Astrocyte (in vitro differentiated cells and primary cell): ENCODE measurements at regions not wholly inside any gene's neighbourhood (a gene's known extent, or its start where the extent isn't known, plus 50 kb on each side); places are given as distances from the start of the nearest gene placed in this dataset.

Experiments
- DNase-seq: peaks from one replicate; pipeline ENCODE4 v3.0.0-alpha.2; 2010; ENCODE audit warnings: low read depth
- FAIRE-seq: peaks from 2 replicates; lab custom pipeline; 2011; peaks lifted over from hg19 to GRCh38; lab: Jason Lieb, UNC
- H2AFZ ChIP-seq: 2 replicates; pipeline ENCODE4 v1.6.0; 2012; ENCODE audit warnings: low read depth, low read length, inconsistent platforms
- H3K27ac ChIP-seq: 2 replicates; pipeline ENCODE4 v1.5.1; 2011; ENCODE audit warnings: low read depth, low read length, inconsistent platforms
- H3K27me3 ChIP-seq: 2 replicates; pipeline ENCODE4 v1.6.0; 2011; ENCODE audit warnings: low read length, inconsistent platforms; ENCODE audit not compliant: insufficient read depth
- H3K36me3 ChIP-seq: 2 replicates; pipeline ENCODE4 v1.5.1; 2011; ENCODE audit warnings: low read length, inconsistent platforms; ENCODE audit not compliant: insufficient read depth
- H3K4me1 ChIP-seq: 2 replicates; pipeline ENCODE4 v1.5.1; 2011; ENCODE audit warnings: low read length, inconsistent platforms; ENCODE audit not compliant: insufficient read depth
- H3K4me2 ChIP-seq: 2 replicates; pipeline ENCODE4 v1.6.0; 2012; ENCODE audit warnings: low read length, inconsistent platforms
- H3K4me3 ChIP-seq: 2 replicates; pipeline ENCODE4 v1.5.1; 2011; ENCODE audit warnings: low read depth, mild to moderate bottlenecking, low read length, inconsistent platforms; ENCODE audit not compliant: insufficient read depth
- H3K79me2 ChIP-seq: 2 replicates; pipeline ENCODE4 v1.6.0; 2012; ENCODE audit warnings: mild to moderate bottlenecking, low read length, inconsistent platforms; ENCODE audit not compliant: insufficient read depth
- H3K9ac ChIP-seq: 2 replicates; pipeline ENCODE4 v1.6.0; 2012; ENCODE audit warnings: mild to moderate bottlenecking, low read length, inconsistent platforms
- H3K9me3 ChIP-seq: 2 replicates; pipeline ENCODE4 v1.5.1; 2012; ENCODE audit warnings: low read depth, mild to moderate bottlenecking, low read length, inconsistent platforms; ENCODE audit not compliant: insufficient read depth
- H4K20me1 ChIP-seq: 2 replicates; pipeline ENCODE4 v1.6.0; 2012; ENCODE audit warnings: low read length, inconsistent platforms; ENCODE audit not compliant: insufficient read depth
- H3K27ac Mint-ChIP-seq: one replicate; pipeline ENCODE4 v1.8.0; 2021; ENCODE audit warnings: mild to moderate bottlenecking, mixed read lengths; ENCODE audit not compliant: unreplicated experiment
- H3K27me3 Mint-ChIP-seq: one replicate; pipeline ENCODE4 v1.8.0; 2021; ENCODE audit warnings: low read depth, mixed read lengths; ENCODE audit not compliant: unreplicated experiment
- H3K36me3 Mint-ChIP-seq: one replicate; pipeline ENCODE4 v1.8.0; 2021; ENCODE audit warnings: low read depth, mixed read lengths; ENCODE audit not compliant: unreplicated experiment
- H3K4me1 Mint-ChIP-seq: one replicate; pipeline ENCODE4 v1.8.0; 2021; ENCODE audit warnings: low read depth, mixed read lengths; ENCODE audit not compliant: unreplicated experiment
- H3K4me3 Mint-ChIP-seq: one replicate; pipeline ENCODE4 v1.8.0; 2021; ENCODE audit warnings: mild to moderate bottlenecking, moderate library complexity, mixed read lengths; ENCODE audit not compliant: unreplicated experiment
- H3K9me3 Mint-ChIP-seq: one replicate; pipeline ENCODE4 v1.8.0; 2021; ENCODE audit warnings: mild to moderate bottlenecking, mixed read lengths; ENCODE audit not compliant: unreplicated experiment
- EZH2 ChIP-seq: IDR thresholded peaks from 2 replicates; pipeline ENCODE4 v1.6.1; 2012; ENCODE audit warnings: mild to moderate bottlenecking, low read length, inconsistent platforms; ENCODE audit not compliant: insufficient read depth
- TF ChIP-seq, protein P1 (sequence below): IDR thresholded peaks from 2 replicates; pipeline ENCODE4 v1.5.1; 2011; ENCODE audit warnings: low read depth, mild to moderate bottlenecking, inconsistent platforms, low read length, moderate library complexity; ENCODE audit not compliant: insufficient read depth

DNA sequence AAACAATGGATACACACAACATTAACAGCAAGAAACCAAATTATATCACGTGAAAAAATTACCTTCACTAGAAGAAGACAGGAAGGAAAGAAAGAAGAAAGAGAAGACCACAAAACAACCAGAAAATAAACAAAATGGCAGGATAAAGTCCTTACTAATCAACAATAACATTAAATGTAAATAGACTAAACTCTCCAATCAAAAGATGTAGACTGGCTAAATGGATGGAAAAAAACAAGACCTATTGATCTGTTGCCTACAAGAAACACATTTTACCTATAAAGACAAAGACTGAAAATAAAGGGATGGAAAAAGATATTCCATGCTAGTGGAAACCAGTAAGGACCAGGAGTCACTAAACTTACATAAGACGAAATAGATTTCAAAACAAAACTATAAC, 167.0 kb upstream of the ZC3H15 start:
- Histone ChIP-seq H3K27me3 (no peaks in the 10 kb centered on the region), H3K9ac (no peak overlapping the region), H3K4me2 (no peak overlapping the region), H2AFZ (no peak overlapping the region), H3K36me3 (no peaks in the 10 kb centered on the region), H3K79me2 (no peaks in the 10 kb centered on the region), H4K20me1 (no peaks in the 10 kb centered on the region), H3K27ac (no peak overlapping the region), H3K9me3 (no peaks in the 10 kb centered on the region), H3K4me3 (no peak overlapping the region), H3K4me1 (no peaks in the 10 kb centered on the region)
- no peak for TF ChIP-seq EZH2
- TF ChIP-seq, protein P1, sequence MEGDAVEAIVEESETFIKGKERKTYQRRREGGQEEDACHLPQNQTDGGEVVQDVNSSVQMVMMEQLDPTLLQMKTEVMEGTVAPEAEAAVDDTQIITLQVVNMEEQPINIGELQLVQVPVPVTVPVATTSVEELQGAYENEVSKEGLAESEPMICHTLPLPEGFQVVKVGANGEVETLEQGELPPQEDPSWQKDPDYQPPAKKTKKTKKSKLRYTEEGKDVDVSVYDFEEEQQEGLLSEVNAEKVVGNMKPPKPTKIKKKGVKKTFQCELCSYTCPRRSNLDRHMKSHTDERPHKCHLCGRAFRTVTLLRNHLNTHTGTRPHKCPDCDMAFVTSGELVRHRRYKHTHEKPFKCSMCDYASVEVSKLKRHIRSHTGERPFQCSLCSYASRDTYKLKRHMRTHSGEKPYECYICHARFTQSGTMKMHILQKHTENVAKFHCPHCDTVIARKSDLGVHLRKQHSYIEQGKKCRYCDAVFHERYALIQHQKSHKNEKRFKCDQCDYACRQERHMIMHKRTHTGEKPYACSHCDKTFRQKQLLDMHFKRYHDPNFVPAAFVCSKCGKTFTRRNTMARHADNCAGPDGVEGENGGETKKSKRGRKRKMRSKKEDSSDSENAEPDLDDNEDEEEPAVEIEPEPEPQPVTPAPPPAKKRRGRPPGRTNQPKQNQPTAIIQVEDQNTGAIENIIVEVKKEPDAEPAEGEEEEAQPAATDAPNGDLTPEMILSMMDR: no peak
- no peak overlapping the region for H3K4me3 Mint-ChIP-seq
- H3K36me3 Mint-ChIP-seq: peaks cover 4% of the 10 kb centered on the region
- no peak overlapping the region for H3K27ac Mint-ChIP-seq
- no peaks in the 10 kb centered on the region for H3K4me1 Mint-ChIP-seq
- peaks cover 11% of the 10 kb centered on the region for H3K9me3 Mint-ChIP-seq
- H3K27me3 Mint-ChIP-seq: no peaks in the 10 kb centered on the region
- DNase-seq (no peak), FAIRE-seq (no peak)

DNA sequence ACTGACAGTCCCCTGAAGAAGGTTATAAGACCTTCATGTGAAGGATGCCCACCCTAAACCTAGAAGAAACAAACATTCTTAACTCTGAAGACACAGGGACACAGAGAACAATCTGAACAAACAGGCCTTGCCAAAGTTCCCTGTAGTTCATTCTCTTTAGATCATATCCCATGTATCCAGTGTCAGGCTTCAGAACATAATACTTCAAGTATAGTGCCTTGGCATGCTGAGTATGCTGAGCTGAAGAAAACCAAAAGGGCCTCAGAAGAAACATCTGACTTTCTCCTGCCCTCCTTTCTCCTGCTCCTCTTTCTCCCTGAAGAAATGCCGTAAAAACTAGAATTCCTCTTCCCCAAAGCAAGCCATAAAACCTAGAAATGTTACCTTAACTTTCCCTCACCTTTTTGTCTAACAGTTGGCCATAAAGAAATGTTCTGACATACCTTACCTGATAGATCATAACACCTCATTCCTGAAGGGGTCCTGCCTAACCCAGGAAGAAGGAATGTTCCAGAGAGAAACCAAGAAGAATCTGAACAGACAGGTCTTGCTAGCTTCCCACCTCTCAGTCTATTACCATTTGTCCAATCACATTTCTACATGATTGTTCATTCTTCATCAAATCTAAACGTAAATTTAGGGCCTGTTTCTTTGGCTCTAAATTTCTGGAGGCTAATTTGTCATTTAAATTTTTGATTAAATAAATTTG, 160.1 kb upstream of the ZC3H15 start:
- Mint-ChIP-seq H3K27ac (no peak overlapping the region), H3K4me3 (no peak overlapping the region)
- no peak for FAIRE-seq

More for the DNA sequence above, 160.1 kb upstream of the ZC3H15 start:
- Histone ChIP-seq H3K4me2 (no peak overlapping the region), H3K79me2 (no peaks in the 10 kb centered on the region), H4K20me1 (no peaks in the 10 kb centered on the region), H3K4me3 (no peak overlapping the region), H3K4me1 (no peaks in the 10 kb centered on the region), H3K27me3 (no peaks in the 10 kb centered on the region), H3K9ac (no peak overlapping the region), H3K9me3 (no peaks in the 10 kb centered on the region), H3K36me3 (no peaks in the 10 kb centered on the region), H3K27ac (no peak overlapping the region), H2AFZ (no peak overlapping the region)
- Mint-ChIP-seq H3K36me3 (no peaks in the 10 kb centered on the region), H3K4me1 (peaks cover 1% of the 10 kb centered on the region), H3K9me3 (no peaks in the 10 kb centered on the region), H3K27me3 (no peaks in the 10 kb centered on the region)
- no peak for DNase-seq
- no peak for TF ChIP-seq EZH2
- TF ChIP-seq, protein P1: no peak
